ENCODE measurements at regions not wholly inside any gene's neighbourhood (a gene's known extent, or its start where the extent isn't known, plus 50 kb on each side); places are given as distances from the start of the nearest gene placed in this dataset.

DNA sequence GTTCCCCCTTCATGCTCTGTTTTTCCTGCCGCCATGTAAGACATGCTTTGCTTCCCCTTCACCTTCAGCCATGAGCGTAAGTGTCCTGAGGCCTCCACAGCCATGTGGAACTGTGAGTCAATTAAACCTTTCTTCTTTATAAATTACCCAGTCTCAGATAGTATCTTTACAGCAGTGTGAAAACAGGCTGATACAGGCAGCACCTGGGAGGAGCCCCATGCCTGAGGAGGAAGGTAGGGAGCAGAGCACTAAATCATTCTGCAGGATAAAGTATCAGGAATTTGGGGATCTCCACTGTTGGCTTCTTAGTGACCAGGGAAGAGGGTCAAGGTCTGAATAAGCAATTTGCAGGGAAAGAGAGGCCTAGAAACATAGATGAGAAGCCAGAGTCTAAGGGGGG, 78.0 kb downstream of the KCNF1 start:
- no peak overlapping the region for H3K14ac ChIP-seq (ENCODE audit: insufficient read depth, low read length)
- Mint-ChIP-seq H3K27me3 (ENCODE audit: low read depth) (peaks cover 5% of the 10 kb centered on the region), H3K9me3 (no peaks in the 10 kb centered on the region), H3K36me3 (ENCODE audit: insufficient read depth in 1 of 3, low read depth in 3 of 3) (no peaks in the 10 kb centered on the region), H3K4me3 (no peak overlapping the region), H3K4me1 (peaks cover 3 to 4% of the 10 kb centered on the region in 2 experiments; a peak in 3 of 4 replicates), H3K27ac (no peak overlapping the region)
- H3K79me2 ChIP-seq (ENCODE audit: insufficient read depth, low read length) = no peaks in the 10 kb centered on the region
- H3T11ph ChIP-seq (ENCODE audit: low read length) = no peak overlapping the region
- H3K4ac ChIP-seq (ENCODE audit: low read depth, low read length) = no peak overlapping the region
- H3K79me1 ChIP-seq (ENCODE audit: insufficient read depth, low read depth, low read length, poor library complexity, severe bottlenecking) = no peaks in the 10 kb centered on the region
- H4K20me1 ChIP-seq (ENCODE audit: control insufficient read depth, insufficient read depth, insufficient read length) = no peaks in the 10 kb centered on the region
- no peaks in the 10 kb centered on the region for H3K27me3 ChIP-seq (ENCODE audit: insufficient read depth, low read length)
- no CpG with 5 or more reads among the region's 2 CpGs for WGBS (ENCODE audit: extremely low coverage, insufficient read length, low lambda C conversion rate)
- no peak overlapping the region for H2BK120ac ChIP-seq (ENCODE audit: low read depth, low read length, poor library complexity, severe bottlenecking)
- no peak overlapping the region for H3K9ac ChIP-seq (ENCODE audit: extremely low read depth, insufficient read length, low read length)
- H3K23ac ChIP-seq (ENCODE audit: insufficient read length, low read depth, low read length) = no peak overlapping the region
- no peak overlapping the region for H2BK15ac ChIP-seq (ENCODE audit: low read depth, low read length)
- H2BK12ac ChIP-seq (ENCODE audit: insufficient read length, low read depth, low read length) = no peak overlapping the region
- H3K4me2 ChIP-seq (ENCODE audit: insufficient read depth, insufficient read length, low read length) = no peak overlapping the region
- H3K4me1 ChIP-seq (ENCODE audit: insufficient read depth, low read length) = no peaks in the 10 kb centered on the region
- H4K91ac ChIP-seq (ENCODE audit: insufficient read length, low read depth, low read length) = no peak overlapping the region
- no peaks in the 10 kb centered on the region for H3K9me3 ChIP-seq (ENCODE audit: control insufficient read depth, low read depth, low read length)
- no peak overlapping the region for H2BK20ac ChIP-seq (ENCODE audit: low read depth, low read length, poor library complexity, severe bottlenecking)
- no peaks in the 10 kb centered on the region for H3K23me2 ChIP-seq (ENCODE audit: insufficient read length, low read depth, low read length, poor library complexity, severe bottlenecking)
- DNase-seq = no peak
- no peak overlapping the region for H4K5ac ChIP-seq (ENCODE audit: insufficient read length, low read depth, low read length)
- no peak overlapping the region for H2AFZ ChIP-seq (ENCODE audit: low read length)
- no peak overlapping the region for H4K8ac ChIP-seq (replicated peaks; ENCODE audit: insufficient read length, low read depth, low read length)
- TF ChIP-seq, protein P1, sequence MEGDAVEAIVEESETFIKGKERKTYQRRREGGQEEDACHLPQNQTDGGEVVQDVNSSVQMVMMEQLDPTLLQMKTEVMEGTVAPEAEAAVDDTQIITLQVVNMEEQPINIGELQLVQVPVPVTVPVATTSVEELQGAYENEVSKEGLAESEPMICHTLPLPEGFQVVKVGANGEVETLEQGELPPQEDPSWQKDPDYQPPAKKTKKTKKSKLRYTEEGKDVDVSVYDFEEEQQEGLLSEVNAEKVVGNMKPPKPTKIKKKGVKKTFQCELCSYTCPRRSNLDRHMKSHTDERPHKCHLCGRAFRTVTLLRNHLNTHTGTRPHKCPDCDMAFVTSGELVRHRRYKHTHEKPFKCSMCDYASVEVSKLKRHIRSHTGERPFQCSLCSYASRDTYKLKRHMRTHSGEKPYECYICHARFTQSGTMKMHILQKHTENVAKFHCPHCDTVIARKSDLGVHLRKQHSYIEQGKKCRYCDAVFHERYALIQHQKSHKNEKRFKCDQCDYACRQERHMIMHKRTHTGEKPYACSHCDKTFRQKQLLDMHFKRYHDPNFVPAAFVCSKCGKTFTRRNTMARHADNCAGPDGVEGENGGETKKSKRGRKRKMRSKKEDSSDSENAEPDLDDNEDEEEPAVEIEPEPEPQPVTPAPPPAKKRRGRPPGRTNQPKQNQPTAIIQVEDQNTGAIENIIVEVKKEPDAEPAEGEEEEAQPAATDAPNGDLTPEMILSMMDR (conservative IDR thresholded peaks at IDR 0.05) = no peak
- no peak overlapping the region for H3K18ac ChIP-seq (ENCODE audit: insufficient read length, low read depth, low read length)
- H2AK5ac ChIP-seq (ENCODE audit: insufficient read length, low read length) = no peak overlapping the region
- no peak overlapping the region for H2BK5ac ChIP-seq (ENCODE audit: insufficient read length, low read length)
- no peak overlapping the region for H3K56ac ChIP-seq (ENCODE audit: insufficient read length, low read depth, low read length)
- H3K27ac ChIP-seq (ENCODE audit: insufficient read length, low read depth, low read length) = no peak overlapping the region
